ENCODE measurements at regions not wholly inside any gene's neighbourhood (a gene's known extent, or its start where the extent isn't known, plus 50 kb on each side); places are given as distances from the start of the nearest gene placed in this dataset.

GRCh38 chr18:51955136-51955535 lies 384.9 kb upstream of the DCC start:
- DNase-seq, result no peak

- DNase-seq, result no peak
Observed at GRCh38 chr18:51957001-51957400, 383.0 kb upstream of the DCC start.

- DNase-seq, result no peak
Observed at GRCh38 chr18:51980101-51980500, 359.9 kb upstream of the DCC start.

GRCh38 chr18:51988277-51988676 lies 351.7 kb upstream of the DCC start:
- DNase-seq, result no peak

GRCh38 chr18:51997129-51997528 lies 342.9 kb upstream of the DCC start:
- no peak for DNase-seq

- DNase-seq, result no peak
Observed at GRCh38 chr18:51998066-51998465, 341.9 kb upstream of the DCC start.

- DNase-seq, result no peak
Observed at GRCh38 chr18:51998711-51999110, 341.3 kb upstream of the DCC start.

- no peak for DNase-seq
Observed at GRCh38 chr18:51999351-51999750, 340.6 kb upstream of the DCC start.

GRCh38 chr18:52000435-52000834 lies 339.6 kb upstream of the DCC start:
- no peak for DNase-seq

- DNase-seq, result no peak
Observed at GRCh38 chr18:52001106-52001505, 338.9 kb upstream of the DCC start.

- DNase-seq, result no peak
Observed at GRCh38 chr18:52002600-52002999, 337.4 kb upstream of the DCC start.

GRCh38 chr18:52007105-52007504 lies 332.9 kb upstream of the DCC start:
- DNase-seq, result no peak

- no peak for DNase-seq
Observed at GRCh38 chr18:52008330-52008729, 331.7 kb upstream of the DCC start.

GRCh38 chr18:52008736-52009135 lies 331.3 kb upstream of the DCC start:
- DNase-seq, result no peak

GRCh38 chr18:52009958-52010357 lies 330.0 kb upstream of the DCC start:
- no peak for DNase-seq

- DNase-seq, result no peak
Observed at GRCh38 chr18:52045946-52046675, 293.9 kb upstream of the DCC start.

- no peak for DNase-seq
Observed at GRCh38 chr18:52046842-52047241, 293.2 kb upstream of the DCC start.

- DNase-seq, result no peak
Observed at GRCh38 chr18:52054324-52054723, 285.7 kb upstream of the DCC start.

GRCh38 chr18:52060607-52061304 lies 279.2 kb upstream of the DCC start:
- DNase-seq, result no peak

- DNase-seq, result no peak
Observed at GRCh38 chr18:52063923-52064322, 276.1 kb upstream of the DCC start.

GRCh38 chr18:52069201-52069600 lies 270.8 kb upstream of the DCC start:
- DNase-seq, result no peak

- DNase-seq, result no peak
Observed at GRCh38 chr18:52070291-52070756, 269.7 kb upstream of the DCC start.

- DNase-seq, result no peak
Observed at GRCh38 chr18:52077251-52077983, 262.6 kb upstream of the DCC start.

GRCh38 chr18:52082246-52082645 lies 257.8 kb upstream of the DCC start:
- DNase-seq, result no peak

Measured in stimulated activated CD4-positive, alpha-beta T cell treated with anti-CD3 and anti-CD28 coated beads, Interleukin-4, amount 100 ng/mL, for 4 hours (primary cell).